ENCODE measurements at regions not wholly inside any gene's neighbourhood (a gene's known extent, or its start where the extent isn't known, plus 50 kb on each side); places are given as distances from the start of the nearest gene placed in this dataset.

DNA sequence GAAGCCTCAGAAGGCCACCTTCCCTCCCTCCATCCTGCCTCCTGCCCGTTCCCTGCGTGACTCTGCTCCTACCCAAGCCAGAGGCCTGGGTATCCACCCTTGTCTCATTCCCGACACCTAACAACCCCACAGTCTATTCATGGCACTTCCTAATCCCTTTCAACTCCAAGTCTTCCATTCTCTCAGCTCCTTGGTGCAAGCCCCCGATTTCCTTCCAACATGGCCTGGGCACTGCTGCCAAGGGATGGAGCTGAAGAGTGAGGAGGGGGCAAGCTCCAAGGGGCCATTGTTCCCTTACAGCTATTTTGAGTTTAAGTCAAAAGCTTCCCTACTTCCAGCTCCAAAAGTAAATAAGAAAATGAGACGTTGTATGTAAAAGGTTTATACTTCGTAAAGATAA, 84.8 kb upstream of the ASB18 start:
- no peaks in the 10 kb centered on the region for H3K9me3 ChIP-seq (replicated peaks; ENCODE audit: control insufficient read depth, insufficient read depth, low read length)
- no peaks in the 10 kb centered on the region for H3K79me2 ChIP-seq (ENCODE audit: control insufficient read depth, insufficient read depth, low read length)
- H3K4me1 ChIP-seq (ENCODE audit: control insufficient read depth, insufficient read depth, low read length), result no peaks in the 10 kb centered on the region
- no peaks in the 10 kb centered on the region for H3K36me3 ChIP-seq (ENCODE audit: control insufficient read depth in 2 of 2, insufficient read depth in 2 of 2, low read length in 1 of 2)
- no peak for TF ChIP-seq HDAC2 (IDR thresholded peaks at IDR 0.05)
- WGBS (ENCODE audit: insufficient coverage, insufficient replicate concordance, low lambda C conversion rate, missing lambda C conversion rate), result 53% methylated on average over 6 of the region's 6 CpGs
- ChIA-PET SMC1A (ENCODE audit: uncharacterized antibody, unreplicated experiment) (interaction anchor here (0.7 to 1.0 kb wide), 2 partner anchors 17 to 709 kb away, joined by 3 read pairs; no protein-coding TSS in a partner anchor), POLR2A (no interaction called here), RAD21 (ENCODE audit: unreplicated experiment) (no interaction called here), CTCF (interaction anchor here (0.7 to 2.1 kb wide), 4 partner anchors 221 to 711 kb away, joined by 3 to 6 read pairs (median 4); partner anchors contain the start of gene ACKR3)
- no peak for ATAC-seq
- H3K4me2 ChIP-seq (ENCODE audit: control insufficient read depth, insufficient read depth), result no peak overlapping the region
- no peak overlapping the region for H3K4me3 ChIP-seq
- no peaks in the 10 kb centered on the region for H4K20me1 ChIP-seq (ENCODE audit: control insufficient read depth, insufficient read depth)
- in situ Hi-C loops (cut with MboI) (loop anchor here (5.0 kb wide), 1 partner anchor 723 kb away; no protein-coding TSS in a partner anchor), intact Hi-C loops (cut with micrococcal nuclease; ENCODE audit: unreplicated experiment) (no loop called here)
- H3K9ac ChIP-seq (ENCODE audit: control insufficient read depth, insufficient read depth, low read length), result no peak overlapping the region
- no peak for FAIRE-seq
- H3K27ac ChIP-seq (ENCODE audit: control insufficient read depth, insufficient read depth), result no peak overlapping the region
- no peaks in the 10 kb centered on the region; a peak in 1 of 4 replicates for H3K27me3 ChIP-seq (replicated peaks in 1 of 2; ENCODE audit: control insufficient read depth in 2 of 2, insufficient read depth in 2 of 2, low read length in 1 of 2)
- DNase-seq (ENCODE audit: low read depth, low spot score), result no peak
- no peak overlapping the region for H2AFZ ChIP-seq (ENCODE audit: control insufficient read depth, low read depth, low read length)
- BruUV-seq (replicated peaks), result no TSS peak

DNA sequence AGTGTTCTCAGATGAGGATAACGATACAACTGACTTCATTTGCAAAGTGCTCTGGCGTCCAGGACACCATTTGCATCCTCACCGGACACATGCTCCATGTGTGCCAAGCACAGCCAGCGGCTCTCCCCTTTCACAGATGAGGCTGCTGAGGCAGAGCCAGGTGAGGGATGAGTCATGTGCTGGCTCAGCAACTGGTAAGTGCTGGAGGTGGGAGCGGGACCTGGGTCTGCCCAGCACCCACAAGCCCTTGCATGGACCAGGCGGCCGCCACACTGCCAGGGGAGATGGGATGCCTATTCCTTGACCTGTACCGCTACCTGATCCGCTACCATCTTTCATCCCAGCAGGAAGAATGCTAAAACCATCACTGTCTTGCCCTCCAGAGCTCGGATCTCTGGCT, 86.2 kb upstream of the ASB18 start:
- Histone ChIP-seq H3K4me1 (ENCODE audit: control insufficient read depth, insufficient read depth, low read length) (no peaks in the 10 kb centered on the region), H2AFZ (ENCODE audit: control insufficient read depth, low read depth, low read length) (no peak overlapping the region), H3K9me3 (replicated peaks; ENCODE audit: control insufficient read depth, insufficient read depth, low read length) (no peaks in the 10 kb centered on the region), H3K79me2 (ENCODE audit: control insufficient read depth, insufficient read depth, low read length) (no peaks in the 10 kb centered on the region), H3K4me2 (ENCODE audit: control insufficient read depth, insufficient read depth) (no peak overlapping the region), H3K4me3 (no peak overlapping the region), H3K27ac (ENCODE audit: control insufficient read depth, insufficient read depth) (no peak overlapping the region), H3K9ac (ENCODE audit: control insufficient read depth, insufficient read depth, low read length) (no peak overlapping the region), H3K36me3 (ENCODE audit: control insufficient read depth in 2 of 2, insufficient read depth in 2 of 2, low read length in 1 of 2) (no peaks in the 10 kb centered on the region), H3K27me3 (replicated peaks in 1 of 2; ENCODE audit: control insufficient read depth in 2 of 2, insufficient read depth in 2 of 2, low read length in 1 of 2) (no peaks in the 10 kb centered on the region; a peak in 1 of 4 replicates), H4K20me1 (ENCODE audit: control insufficient read depth, insufficient read depth) (no peaks in the 10 kb centered on the region)
- intact Hi-C loops (cut with micrococcal nuclease; ENCODE audit: unreplicated experiment) (loop anchor here (10.0 kb wide), 1 partner anchor 164 kb away; no protein-coding TSS in a partner anchor), in situ Hi-C loops (cut with MboI) (no loop called here)
- DNase-seq (ENCODE audit: low read depth, low spot score) (no peak), ATAC-seq (no peak), FAIRE-seq (no peak)
- no TSS peak for BruUV-seq (replicated peaks)
- 39% methylated on average over 10 of the region's 10 CpGs for WGBS (ENCODE audit: insufficient coverage, insufficient replicate concordance, low lambda C conversion rate, missing lambda C conversion rate)
- ChIA-PET SMC1A (ENCODE audit: uncharacterized antibody, unreplicated experiment) (no interaction called here), RAD21 (ENCODE audit: unreplicated experiment) (no interaction called here), CTCF (interaction anchor here (1.1 to 2.1 kb wide), 3 partner anchors 710 to 718 kb away, joined by 3 to 6 read pairs (median 3); no protein-coding TSS in a partner anchor), POLR2A (no interaction called here)
- no peak for TF ChIP-seq SUPT20H (IDR thresholded peaks at IDR 0.05; ENCODE audit: borderline replicate concordance, control insufficient read depth, low read depth, low read length)
- TF ChIP-seq RAD51 (IDR thresholded peaks at IDR 0.05), result no peak
- no peak for TF ChIP-seq FOXM1 (IDR thresholded peaks at IDR 0.05; ENCODE audit: low read depth, low read length)
- TF ChIP-seq RFX5 (IDR thresholded peaks at IDR 0.05; ENCODE audit: low read depth, low read length), result no peak
- TF ChIP-seq MTA2 (IDR thresholded peaks at IDR 0.05; ENCODE audit: low read depth), result no peak
- no peak for TF ChIP-seq SMAD5 (IDR thresholded peaks at IDR 0.05; ENCODE audit: low read depth)
- TF ChIP-seq SREBF1 (IDR thresholded peaks at IDR 0.05; ENCODE audit: low read length), result no peak
- TF ChIP-seq ZZZ3 (IDR thresholded peaks at IDR 0.05; ENCODE audit: control insufficient read depth, insufficient read length, low read depth), result no peak
- no peak for TF ChIP-seq CREM (IDR thresholded peaks at IDR 0.05; ENCODE audit: low read depth)
- TF ChIP-seq MEF2A (IDR thresholded peaks at IDR 0.05; ENCODE audit: insufficient read depth, low read depth, low read length), result no peak
- no peak for TF ChIP-seq NR2C1 (IDR thresholded peaks at IDR 0.05)
- TF ChIP-seq, protein P1, sequence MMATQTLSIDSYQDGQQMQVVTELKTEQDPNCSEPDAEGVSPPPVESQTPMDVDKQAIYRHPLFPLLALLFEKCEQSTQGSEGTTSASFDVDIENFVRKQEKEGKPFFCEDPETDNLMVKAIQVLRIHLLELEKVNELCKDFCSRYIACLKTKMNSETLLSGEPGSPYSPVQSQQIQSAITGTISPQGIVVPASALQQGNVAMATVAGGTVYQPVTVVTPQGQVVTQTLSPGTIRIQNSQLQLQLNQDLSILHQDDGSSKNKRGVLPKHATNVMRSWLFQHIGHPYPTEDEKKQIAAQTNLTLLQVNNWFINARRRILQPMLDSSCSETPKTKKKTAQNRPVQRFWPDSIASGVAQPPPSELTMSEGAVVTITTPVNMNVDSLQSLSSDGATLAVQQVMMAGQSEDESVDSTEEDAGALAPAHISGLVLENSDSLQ (IDR thresholded peaks at IDR 0.05), result no peak
- TF ChIP-seq LARP7 (IDR thresholded peaks at IDR 0.05), result no peak
- no peak for TF ChIP-seq TBL1XR1 (IDR thresholded peaks at IDR 0.05; ENCODE audit: low read depth, low read length)
- no peak for TF ChIP-seq SMARCA5 (IDR thresholded peaks at IDR 0.05)
- TF ChIP-seq, protein P2, sequence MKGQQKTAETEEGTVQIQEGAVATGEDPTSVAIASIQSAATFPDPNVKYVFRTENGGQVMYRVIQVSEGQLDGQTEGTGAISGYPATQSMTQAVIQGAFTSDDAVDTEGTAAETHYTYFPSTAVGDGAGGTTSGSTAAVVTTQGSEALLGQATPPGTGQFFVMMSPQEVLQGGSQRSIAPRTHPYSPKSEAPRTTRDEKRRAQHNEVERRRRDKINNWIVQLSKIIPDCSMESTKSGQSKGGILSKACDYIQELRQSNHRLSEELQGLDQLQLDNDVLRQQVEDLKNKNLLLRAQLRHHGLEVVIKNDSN (IDR thresholded peaks at IDR 0.05; ENCODE audit: borderline replicate concordance, extremely low read length, insufficient read depth, low read depth, low read length), result no peak
- no peak for TF ChIP-seq HCFC1 (IDR thresholded peaks at IDR 0.05; ENCODE audit: low read length)
